GM21367 (cell line): ENCODE measurements at regions not wholly inside any gene's neighbourhood (a gene's known extent, or its start where the extent isn't known, plus 50 kb on each side); places are given as distances from the start of the nearest gene placed in this dataset.

Source experiments
- ATAC-seq: cut with Tn5 transposase; IDR thresholded peaks from one replicate; pipeline ENCODE4 v1.9.1; 2021; ENCODE audit not compliant: unreplicated experiment

DNA sequence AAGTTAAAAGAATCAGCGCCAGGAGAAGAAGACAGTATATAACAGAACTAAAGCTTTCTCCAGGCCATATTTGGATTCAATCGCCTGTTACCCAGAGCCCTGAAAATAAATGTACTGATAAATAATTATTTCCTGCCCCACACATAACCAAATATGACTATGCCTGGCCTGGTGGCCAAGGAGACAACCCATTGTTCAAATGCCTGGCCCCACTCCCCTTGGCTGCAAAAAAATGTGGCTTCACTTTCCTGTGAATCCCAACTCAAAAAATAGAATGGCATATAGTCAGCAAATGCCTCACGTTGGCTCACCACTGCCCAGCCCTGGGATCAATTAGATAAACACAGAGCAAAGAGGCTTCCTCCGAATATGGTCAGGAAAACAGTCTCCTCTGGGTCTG lies 472.1 kb downstream of the BCL11B start:
- no peak for ATAC-seq

DNA sequence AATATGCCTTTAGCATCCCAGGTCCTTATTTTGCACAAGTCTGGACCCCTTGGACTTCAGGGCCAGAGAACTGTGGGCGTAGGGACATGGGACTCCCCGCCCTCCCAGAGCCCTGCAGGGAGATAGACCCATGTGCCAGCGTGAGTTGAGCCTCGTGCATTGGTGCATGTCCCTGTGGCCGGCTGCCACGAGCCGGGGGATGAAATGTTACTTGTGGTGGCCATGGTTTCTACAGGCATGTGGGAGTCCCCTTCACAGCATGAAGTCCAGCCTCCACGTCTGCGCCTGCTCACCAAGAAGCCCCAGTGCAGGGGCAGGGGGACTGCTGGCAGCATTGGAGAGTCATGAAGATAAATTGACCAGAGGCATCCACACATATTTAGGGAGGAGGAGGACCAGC lies 470.0 kb downstream of the BCL11B start:
- ATAC-seq = no peak

DNA sequence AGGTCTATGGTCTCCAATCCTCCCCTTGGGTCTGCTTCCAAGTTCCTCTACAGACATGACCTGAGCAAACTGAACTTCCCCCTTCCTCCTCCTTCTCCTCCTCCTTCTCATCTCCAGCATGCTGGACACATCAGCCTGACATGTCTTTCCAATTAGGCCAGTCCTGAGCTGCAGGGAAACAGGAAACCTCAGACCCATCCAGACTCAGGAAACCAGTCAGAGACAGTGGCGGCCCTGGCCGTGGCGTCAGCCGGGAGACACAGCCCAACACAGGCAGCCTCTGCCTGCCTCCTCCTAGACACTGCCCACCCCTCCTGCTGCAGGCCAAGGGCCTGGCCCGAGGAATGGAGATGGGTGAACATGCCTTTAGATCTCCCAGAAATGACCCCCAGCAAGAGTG lies 468.8 kb downstream of the BCL11B start:
- no peak for ATAC-seq

DNA sequence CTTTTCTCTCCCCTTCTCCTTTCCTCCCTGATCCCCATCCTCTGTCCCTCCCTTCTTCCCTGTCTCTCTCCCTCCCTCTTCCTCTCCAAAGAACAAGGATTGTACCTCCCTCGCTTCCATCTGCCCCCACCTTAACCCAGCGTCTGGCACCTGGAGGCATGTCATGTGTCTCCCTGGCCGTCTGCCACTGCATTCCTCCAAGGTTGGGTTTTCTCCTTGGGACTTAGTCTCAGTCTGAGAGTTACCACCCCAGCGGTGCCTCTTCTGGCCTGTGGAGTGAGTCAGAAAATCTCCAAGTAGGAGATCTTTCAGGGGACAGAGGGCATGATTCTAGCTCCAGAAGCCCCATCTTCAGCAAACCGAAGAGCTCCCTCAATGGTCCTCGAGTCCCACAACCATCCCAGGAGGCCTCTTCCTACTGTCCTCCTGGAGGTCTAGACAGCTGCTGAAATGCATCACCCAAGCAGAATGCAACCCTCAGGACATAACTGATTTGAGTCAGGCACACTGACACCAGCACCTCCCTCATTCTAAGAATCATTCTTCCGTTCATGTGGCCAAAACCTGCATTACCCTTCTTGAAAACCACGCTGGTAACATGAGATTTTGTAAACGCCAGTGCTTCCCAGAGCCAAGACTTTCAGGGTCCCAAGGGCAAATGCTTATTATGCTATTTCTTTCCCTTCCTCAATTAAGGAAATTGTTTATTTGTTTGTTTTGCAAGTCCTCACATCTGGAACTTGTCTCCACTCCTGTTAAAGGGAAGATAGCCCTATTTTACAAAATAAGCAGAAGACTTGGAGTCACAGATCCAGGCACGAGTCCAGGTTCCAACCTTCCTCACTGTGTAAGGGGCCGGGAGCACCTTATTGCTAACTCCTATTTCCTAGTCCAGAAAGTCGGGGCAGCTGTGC lies 463.2 kb downstream of the BCL11B start:
- ATAC-seq = no peak

DNA sequence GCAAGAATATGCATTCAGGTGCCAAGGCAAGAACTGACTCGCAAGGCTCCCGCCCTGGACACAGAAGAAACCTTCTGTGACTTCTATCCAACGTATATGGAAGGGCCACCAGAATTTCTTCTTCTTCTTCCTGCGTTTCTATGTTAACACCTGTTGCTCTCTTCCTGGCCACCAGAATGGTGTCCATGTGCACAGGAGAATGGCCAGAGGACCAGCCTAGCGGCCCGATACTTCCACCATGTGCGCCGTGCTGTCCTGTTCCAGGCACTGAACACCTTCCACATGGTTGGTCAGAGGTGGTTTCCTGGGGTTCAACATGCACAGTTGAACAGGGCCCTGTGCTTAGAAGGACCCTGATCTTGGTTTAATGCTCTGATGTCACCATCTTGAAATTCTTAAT lies 455.8 kb downstream of the BCL11B start:
- ATAC-seq = no peak

DNA sequence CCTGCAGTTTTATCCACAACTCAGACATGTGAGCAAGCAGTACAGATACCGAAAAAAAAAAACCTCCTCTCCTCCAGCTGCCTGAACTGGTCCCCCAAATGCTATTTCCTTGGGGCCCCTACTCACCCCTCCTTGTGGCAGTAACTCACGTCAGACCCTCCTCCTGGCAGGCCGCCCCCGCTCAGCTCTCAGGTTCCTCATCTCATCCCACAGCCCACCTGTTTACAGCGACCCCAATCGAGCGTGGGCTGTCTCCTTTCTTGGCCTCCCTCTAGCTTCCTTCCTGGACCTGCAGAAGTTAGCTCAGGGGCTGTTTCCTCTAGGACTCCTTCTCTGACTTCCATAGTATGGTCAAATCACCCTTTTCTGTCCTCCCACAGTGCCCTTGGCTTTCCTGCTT lies 455.3 kb downstream of the BCL11B start:
- ATAC-seq = no peak

DNA sequence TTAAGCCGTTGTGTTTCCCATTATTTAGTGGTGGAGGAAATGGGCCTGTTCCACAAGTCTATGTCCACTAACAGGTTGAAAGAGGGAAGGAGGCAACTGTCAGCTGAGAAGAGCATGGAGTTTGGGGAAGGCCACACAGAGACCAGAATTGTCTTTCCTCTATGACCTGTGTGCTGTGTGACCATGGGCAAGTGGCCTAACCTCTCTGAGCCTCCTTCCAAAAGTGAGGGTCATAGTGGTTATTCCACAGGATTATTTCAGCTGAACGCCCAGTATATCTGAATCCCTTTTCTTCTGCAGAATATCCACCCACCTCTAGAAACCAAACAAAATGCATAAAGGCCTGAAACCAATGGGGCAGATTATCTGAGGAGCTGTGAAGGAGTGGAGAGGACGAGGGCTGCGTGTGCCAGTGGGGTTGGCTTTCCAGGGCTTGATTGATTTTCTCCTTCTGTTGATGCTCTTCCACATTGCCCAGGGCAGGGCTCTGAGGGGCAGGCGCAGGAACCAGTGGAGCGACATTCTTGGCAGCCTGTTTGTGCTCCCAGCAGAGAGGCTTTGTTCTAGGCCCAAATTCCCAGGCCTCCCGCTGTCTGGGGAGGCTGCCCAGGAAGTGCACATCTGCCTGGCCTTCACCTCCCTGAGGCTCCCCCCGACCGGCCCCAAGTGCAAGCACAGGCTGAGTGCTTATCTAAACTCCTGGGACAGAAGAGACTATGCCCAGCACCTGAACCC lies 452.7 kb downstream of the BCL11B start:
- ATAC-seq = no peak

DNA sequence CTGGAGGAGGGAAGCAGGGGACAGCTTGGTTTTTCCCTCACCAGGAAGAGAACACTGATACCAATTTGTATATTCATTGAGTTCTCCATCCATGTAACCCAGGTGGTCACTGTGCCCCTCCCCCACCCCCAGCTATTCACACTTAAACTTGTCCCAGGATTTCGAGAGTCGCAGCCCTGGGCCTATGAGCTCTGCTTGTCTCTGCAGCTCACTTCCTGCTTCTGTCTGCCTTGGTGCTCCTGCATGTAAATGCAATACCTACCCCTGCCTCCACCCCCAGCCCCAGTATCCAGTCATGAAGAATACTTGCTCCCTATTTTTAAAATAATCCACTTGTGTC lies 452.2 kb downstream of the BCL11B start:
- no peak for ATAC-seq

DNA sequence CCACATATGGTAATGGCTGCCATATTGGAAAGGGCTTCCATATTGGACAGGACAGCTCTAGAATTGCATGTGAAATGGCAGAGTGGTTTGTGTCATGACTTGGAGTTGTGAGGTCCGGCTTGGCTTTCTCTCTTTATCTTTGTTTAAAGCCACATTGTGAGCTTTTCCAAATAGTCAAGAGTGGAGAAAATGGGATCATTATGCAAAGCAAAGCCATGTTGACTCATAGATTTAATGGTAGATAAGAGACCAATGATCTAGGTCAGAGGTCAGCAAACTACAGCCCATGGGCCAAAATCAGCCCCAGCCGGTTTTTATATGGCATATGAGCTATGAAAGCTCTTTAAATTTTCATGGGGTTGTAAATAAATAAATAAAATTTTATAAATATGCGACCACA lies 449.1 kb downstream of the BCL11B start:
- ATAC-seq = no peak

DNA sequence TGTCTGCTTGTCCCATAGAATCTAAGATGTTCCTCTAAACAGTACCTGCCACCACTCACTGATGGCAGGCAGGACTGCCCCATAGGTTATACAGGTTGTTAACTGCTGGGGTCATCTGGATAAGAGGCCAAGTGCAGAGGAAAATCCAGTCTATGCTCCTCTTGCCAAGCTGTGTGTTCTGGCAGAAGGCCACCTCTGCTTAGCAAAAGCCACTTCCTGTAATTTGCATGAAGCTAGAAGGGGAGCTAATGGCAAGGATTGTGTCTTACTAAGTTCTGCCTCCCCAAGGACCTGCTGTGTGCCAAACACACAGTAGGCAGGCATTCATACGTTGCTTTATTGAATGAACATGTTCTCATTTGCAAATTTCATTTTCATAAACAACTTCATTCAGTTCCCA lies 445.4 kb downstream of the BCL11B start:
- no peak for ATAC-seq

DNA sequence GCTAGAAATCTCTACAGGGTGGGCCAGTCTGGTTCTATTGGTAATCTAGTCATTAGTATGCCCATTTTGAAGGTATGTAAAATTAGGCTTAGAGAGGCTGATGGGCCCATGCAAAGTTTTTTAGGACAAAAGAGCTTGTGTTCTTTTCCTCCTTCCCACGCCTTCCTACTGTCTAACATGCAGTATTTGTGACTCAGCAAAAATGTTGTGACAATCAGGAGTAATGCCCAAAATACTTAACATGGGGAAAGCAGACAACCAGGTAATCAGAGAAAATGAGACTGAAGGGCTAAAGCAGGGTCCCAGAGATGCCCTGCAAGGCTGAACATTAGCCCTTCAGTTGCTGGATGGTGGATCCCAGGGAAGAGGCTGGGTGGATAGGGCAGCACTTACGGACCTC lies 437.9 kb downstream of the BCL11B start:
- no peak for ATAC-seq

DNA sequence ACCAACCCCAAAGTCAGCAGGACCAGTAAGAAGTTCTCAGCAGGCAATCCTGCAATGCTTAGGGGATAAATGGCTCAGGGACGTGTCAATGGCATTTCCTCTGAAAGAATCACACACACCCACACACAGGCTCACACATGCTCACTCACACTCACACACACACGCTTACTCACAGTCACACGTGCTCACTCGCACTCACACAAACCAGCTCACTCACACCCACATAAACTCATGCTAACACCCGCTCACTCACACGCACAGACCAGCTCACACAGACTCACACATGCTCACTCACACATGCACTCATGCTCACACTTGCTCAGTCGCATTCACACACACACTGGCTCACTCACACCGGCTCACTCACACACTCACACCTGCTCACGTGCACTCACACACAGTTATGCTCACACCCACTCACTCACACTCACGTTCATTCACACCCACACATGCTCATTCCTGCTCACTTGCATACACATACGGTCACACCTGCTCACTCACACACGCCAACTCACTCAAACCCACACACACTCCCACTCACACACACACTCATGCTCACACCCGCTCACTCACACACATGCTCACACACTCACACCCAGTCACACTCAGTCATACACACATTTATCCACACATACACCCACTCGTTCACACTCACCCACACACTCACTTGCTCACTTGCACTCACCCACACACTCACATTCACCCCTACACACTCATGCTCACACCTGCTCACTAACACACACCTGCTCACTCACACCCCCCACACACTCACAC lies 436.8 kb downstream of the BCL11B start:
- ATAC-seq = no peak

DNA sequence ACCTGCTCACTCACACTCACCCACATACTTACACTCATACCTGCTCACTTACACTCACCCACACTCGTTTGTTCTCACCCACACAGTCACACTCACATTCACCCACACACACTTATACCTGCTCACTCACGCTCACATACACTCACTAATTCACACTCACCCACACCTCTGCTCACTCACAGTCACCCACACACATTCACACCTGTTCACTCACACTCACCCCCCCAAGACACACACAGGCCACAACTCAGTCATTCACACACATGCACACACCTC lies 436.2 kb downstream of the BCL11B start:
- no peak for ATAC-seq

DNA sequence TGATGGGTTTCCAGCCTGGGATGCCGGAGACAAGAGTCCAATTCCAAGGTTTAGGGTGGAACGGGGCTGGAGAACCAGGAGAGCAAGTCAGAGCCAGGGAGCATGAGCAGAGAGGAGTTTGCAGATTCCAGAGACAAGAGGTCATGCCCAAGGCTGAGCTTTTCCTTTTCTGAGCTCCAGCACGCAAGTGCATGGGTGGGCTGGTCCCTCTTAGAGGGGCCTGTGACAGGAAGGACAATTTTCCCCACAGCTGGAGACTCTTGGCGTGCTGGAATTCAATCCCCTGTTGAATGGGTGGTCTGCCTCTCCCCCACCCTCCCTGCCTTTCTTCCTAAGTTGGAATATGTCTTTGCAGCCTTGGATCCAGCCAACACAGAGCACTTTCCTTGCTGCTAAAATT lies 431.9 kb downstream of the BCL11B start:
- no peak for ATAC-seq

DNA sequence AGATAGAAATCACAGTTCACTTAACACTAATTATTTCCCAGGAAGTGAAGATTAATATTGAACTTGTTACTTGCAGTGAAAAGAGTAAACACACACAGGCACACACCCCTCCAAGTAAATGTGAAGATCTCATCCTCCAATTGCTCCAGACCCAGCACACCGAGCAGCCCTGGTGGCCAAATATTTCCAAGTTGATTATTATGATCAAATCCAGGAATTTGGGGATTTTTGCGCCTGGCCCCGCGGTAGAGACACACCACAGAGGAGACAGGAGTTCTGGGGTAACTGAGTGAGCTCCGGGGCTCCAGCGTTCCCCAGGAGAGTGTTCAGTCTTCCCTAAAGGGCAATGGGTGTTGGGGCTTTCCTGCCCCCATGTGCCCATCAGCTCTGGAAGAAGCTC lies 431.5 kb downstream of the BCL11B start:
- no peak for ATAC-seq

DNA sequence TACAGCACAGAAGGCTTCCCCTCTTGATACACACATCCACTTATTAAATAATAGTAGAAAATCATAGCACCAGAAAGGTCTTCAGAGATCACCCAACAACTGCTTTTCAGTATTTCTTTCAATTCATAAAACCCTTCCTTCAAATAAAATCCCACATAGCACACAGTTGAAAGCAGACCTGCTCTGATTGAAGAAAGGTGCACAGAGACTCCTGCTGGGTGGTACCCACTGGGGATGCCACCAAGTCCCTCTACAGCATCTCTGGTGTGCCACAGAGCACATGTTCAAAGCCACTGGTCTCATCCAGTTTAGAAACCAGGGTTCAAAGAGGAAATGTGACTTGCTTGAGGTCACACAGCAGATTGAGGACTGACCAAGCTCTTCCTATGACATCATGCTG lies 427.5 kb downstream of the BCL11B start:
- no peak for ATAC-seq

DNA sequence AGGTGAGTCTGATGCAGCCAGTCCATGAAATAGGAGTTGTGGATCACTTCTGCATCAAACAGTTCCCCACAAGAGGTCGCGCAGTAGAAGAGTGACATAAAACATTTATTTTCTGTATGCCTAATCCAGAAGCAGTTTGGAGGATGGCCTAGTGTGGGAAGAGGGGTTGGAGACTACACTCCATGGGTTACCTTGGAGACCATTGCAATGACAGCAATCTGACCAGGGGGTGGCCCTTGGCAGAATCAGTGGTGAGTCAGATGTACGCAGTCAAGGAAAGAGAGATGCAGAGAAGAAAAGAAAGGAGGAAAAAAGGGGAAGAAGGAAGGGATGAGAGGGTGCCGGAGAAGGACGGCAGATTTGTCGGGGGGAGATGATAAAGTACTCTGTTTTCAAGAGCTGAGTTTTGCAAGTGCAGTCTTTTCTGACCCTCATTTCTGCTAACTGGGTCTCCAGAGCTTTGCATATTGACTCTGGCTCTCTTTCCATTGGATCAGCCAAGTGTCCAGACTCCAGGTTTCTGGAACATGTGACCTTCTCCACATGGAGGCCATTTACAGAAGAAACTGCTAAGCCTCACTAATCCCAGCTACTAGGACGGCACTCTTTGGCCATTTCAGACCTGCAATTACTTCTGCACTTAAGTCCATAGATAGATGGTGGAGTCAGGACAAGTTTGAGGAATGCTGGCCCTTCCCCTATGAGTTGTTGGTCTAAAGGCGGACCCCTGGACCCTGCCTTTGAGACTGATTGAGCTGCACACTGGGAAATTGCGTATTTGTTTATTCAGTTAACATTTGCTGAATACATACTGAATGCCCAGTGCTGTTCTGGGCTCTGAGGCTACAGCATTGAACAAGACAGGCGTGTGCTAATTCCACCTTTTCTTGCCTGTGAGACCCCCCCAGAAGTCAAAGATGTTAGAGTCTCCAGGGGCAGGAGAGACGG lies 424.2 kb downstream of the BCL11B start:
- ATAC-seq = no peak

DNA sequence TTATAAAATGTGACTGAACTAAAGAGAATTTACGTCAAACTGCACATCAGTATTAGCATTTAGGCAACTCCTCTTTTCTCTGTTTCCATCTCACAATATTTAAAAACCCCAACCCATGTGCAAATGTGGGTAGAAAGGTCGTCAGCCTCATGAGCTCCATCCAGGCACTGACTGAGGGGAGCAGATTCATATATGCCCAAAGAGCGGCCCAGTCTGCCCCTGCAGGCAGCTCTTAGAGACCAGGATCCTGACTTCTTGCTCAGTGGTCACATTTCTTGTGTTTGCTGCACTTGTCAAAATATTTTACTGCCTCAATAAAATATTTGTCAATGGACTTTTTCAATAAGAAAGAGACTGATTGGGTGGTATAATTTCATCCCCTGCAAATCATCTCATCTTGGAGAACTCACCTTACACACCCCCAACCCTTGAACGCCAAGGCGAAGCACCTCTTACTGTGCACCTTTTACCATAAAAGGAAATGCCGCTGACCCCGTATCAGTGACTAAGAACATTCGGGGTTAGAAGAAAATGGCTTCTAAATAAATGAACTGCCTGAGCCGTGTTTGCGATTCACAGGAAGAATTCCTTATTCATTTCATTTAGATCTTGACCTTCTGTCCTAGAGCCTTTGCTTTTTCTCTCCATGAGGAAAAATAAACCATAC lies 418.8 kb downstream of the BCL11B start:
- no peak for ATAC-seq

DNA sequence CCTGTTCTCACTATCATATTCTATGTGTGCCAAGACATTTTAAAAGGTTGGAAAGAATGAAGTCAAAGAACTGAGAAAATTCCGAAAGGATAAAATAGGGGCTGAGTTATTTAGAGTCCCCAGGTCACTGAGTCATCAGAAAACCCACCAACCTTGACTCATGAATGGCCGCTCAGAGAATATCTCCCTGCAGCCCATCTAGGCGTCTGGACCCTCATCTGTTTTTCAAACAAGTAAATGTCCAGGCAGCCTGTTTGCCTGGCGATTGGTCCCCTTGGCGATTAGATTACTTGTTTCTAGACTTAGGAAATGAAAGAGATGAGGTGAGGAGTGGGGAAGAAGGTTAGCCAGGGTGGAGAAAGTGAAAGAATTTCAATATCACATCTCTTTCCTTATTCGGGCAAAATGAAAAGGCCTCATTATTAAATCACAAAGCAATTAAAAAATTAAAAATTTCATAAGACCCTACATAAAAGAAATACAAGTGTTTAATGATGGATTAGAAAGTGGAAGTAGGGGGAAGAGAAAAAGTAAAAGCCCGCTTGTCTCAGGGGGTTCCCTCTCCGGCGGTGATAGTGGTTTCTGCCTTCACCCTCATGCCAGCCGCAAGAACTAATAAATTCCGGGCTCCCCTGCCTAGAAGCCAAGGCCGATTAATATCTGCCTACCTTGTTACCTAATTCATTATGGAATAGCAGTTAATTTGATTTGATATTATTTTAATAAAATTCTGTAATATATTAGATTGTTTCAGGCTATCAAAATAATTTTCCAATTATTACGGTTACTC lies 415.9 kb downstream of the BCL11B start:
- ATAC-seq = no peak

DNA sequence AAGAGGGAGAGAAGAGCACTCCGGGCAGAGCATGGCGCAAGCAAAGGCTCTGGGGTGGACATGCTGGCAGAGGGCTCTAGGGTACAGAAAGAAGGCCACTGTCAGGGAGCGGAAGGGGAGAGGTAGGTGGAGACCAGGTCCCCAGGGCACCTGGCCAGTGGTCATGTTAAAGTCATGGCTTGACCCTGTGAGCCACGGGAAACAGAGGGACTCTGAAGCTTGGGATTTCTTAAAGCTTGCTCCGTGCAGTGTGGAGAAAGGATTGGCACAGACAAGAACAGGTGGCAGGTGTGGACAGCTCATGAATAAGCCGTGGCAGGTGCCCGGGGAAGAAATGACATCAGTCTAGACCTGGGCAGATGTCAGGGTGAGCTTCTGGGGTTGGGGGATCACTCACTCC lies 413.8 kb downstream of the BCL11B start:
- ATAC-seq = no peak
